Stimulated activated CD4-positive, alpha-beta T cell treated with anti-CD3 and anti-CD28 coated beads, Interleukin-15, amount 100 ng/mL, for 48 hours (primary cell): ENCODE measurements at regions not wholly inside any gene's neighbourhood (a gene's known extent, or its start where the extent isn't known, plus 50 kb on each side); places are given as distances from the start of the nearest gene placed in this dataset.

Experiments used
- DNase-seq, 2 donors: peaks; one replicate each; pipeline ENCODE4 v3.0.0-alpha.2; 2020; ENCODE audit warnings: low read depth in 2 of 2

DNA sequence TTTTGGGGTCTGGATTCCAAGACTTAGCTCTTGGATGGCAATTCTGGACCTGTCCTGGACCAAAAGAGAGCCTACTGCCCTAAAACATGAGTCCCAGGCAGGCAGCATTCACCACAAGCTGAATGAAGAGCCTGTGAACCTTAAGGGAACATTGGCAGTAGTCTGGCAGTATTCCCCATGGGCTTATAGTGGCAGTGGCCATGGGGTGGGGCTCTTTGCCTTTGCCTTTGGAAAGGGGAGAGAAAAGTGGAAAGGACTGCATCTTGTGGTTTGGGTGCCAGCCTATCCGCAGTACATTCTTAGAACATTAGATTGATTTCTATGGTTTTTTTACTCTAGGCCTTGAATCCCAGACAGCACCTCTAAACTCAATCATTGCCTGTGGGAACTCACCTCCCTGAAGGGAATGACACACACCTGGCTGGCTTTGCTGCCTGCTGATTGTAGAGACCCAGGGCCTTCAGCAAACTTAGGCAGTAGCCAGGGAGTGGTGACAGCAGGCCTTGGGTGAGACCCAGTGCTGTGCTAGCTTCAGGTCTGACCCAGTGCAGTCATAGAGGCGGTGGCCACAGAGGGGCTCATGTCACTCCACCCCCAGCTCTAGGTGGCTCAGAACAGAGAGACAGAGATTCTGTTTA lies 216.3 kb downstream of the CETN3 start:
- no peak for DNase-seq

DNA sequence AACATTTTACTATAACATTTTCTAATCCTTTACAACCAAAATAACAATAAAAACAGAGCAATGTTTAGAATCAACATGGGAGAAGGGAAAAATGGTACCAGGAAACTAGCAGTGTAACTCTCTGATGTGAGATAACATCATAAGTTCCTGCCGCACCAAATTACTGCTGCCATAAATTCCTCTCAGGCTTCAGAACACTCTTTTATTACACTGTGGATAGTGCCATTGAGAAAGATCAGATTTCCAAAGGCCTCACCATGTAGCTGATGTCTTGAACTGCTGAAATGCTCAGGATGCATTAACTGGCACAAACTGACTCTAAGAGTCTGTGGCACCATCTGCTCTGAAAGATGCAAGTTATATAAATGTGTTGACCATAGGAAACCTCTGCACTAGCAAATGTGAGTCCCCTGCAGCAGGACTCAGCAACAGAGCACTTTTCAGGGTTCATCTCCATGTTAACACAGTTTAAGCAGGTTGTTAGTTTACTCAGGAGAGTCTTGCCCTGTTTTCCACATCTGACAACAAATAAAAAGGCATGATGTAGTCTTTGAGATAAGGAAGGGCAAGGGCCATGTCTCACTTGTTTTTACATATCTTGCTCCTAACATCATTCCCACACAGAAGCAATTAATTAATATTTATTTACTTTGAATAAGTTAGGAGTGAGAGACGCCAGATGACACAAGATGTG lies 218.1 kb downstream of the CETN3 start:
- no peak for DNase-seq

DNA sequence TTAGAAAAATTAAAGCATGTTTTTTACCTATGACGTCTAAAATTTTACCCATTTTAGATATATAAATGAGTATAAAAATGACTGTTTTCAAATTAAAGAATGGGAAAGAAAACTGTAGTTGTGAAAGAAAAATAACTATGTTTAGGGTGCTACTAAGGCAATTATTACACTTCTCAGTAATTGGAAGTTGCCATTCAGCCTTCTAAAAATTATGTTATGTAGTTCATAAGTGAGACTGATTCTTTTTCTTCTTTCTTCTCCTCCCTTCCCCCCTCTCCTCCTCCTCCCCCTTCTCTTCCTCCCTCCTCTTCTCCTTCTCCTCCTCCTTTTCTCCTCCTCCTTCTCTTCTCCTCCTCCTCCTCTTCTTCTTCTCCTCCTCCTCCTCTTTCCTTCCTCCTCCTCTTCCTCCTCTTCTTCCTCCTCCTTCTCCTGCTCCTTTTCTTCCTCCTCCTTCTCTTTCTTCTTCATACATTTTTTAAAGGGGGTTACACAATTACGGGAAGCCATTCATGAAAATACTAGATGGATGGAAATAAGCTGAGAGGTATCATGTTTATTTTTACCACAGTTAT lies 223.6 kb downstream of the CETN3 start:
- DNase-seq: no peak

DNA sequence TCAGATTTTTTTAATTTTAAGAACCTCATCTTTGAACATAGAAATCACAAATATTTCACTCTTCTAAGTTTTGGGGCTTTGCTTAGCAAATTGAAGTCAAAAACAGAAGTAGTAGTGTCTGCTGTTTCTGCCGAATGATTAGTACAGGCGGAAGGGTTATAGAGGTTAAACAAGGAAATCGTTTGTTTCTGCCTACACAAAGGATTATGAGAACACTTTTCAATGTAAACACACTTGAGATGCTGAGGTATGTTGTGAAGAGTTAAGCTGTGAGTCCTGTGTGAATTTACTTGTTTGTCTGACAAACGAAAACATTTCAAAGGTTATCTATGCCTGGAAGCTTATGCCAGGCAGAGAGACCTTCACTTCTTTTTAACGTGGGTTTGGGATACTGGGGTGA lies 224.8 kb downstream of the CETN3 start:
- DNase-seq: no peak

DNA sequence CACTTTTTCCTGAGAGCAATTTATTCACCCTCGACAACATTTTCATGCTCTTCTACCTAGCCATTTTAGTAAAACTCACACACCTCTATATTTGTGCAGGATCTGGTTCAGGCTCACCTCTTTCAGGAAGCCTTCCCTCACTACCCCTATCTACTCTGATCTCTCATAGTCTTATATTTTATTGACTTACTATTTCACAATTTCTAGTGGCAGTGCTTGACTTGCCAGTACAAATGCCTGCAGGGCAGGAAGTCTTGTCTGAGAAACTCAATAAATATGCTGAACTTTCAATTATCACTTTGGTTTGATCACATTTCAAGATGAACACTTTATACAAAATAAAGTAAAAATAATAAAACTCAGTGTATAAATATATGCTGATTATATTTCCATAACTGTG lies 226.8 kb downstream of the CETN3 start:
- DNase-seq: no peak

DNA sequence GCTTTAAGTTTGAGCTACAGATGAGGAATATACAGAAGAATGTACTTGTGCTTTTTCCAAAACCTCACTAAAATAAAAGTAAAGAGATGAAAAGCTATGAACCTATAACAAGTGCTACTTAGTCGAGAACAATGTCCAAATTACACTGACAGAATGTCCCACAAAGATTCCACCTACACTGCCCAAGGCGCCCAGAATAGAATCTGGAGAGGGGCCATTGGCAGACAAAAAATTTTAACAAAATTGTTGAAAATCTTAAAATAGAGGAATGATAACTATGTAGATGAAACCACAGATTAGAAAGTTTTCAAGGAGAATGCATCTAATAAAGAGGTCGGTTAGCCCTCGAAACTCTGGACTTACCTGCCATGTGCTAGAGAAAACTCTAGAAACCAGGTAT lies 235.3 kb downstream of the CETN3 start:
- DNase-seq: no peak

DNA sequence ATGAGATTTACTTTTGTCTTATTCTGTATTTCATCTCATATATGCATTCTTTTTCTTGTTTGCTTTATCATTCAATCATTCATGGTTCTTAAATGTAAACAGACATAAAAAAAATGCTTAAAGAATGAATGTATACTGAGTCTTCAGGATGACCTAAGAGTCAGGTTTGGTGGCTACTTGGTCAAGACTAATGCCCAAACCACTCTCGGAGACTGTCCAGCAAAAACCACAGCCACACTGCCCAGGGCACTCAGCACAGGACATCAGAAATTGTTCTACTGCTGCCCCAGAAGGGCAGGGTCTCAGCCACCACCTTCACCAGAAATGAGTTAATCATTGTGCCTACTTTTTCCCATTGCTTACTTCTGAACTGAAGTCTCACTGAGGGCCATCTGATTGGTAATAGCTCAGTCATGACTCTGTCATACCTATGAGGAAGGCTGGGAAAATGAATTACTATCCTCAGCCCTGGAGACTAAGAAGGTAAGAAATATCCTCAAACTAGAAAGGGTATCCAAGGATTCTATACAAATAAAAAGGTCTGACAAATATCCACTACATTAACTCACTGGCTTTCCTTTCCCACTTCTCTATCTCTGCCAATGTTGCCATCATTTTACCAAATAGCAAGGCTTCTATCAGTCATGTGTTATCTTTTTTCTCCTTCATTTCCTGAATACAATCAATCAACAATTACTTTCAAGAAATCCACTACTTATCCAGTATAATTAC lies 236.1 kb downstream of the CETN3 start:
- no peak for DNase-seq

DNA sequence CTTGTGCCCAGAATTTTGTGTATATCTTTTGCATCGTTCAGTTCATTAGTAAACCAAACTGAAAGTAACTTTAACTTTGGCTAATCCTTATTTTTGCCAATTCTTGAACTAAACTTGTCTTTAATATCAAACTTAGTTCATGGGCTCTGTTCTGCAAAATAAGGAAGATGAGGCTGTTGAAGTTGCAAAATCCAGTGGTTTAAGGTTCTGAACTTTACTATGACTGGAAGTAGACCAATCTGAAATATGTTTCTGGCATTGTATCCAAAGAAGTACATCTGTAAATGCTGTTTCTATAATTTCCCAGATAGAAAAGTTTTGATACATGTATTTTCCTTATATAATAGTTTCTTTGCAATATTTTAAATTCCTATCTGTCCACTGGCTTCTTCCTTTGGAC lies 238.1 kb downstream of the CETN3 start:
- no peak for DNase-seq

DNA sequence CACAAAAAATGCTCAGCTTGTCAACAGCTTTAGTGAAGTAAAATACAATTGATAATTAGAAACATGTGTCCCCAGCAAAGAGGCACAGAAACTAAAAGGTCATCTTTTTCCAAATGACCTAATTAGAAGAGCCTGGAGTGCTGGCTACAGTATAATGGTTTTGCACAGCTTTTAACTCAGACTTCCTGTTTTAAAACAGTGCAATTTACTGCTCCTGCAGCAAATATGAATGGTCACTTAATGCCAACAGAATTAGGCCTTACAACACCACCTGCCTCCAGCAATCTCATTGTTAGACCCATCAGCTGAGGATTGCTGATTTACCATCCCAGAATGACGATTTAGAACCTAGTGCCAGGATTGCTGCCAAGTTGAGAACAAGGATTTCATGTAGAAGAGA lies 239.3 kb downstream of the CETN3 start:
- no peak for DNase-seq

DNA sequence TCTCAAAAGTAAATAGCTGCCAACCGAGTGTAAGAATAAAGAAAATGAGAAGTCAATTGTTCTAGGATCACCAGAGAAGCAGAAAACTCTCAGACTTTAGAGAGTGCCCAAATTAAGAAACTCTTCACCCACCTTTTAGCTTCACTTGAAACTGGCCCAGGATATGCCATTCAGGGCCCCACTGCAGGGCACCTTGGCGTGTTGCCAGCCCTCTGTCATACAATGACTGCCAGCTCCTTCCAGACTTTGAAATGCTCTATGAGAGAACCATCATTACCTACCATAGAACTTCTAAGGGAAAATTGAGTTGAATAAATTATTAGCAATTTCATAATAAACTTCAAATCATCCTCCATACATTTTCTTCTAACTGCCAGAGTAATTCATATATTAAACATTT lies 240.5 kb downstream of the CETN3 start:
- DNase-seq: no peak

DNA sequence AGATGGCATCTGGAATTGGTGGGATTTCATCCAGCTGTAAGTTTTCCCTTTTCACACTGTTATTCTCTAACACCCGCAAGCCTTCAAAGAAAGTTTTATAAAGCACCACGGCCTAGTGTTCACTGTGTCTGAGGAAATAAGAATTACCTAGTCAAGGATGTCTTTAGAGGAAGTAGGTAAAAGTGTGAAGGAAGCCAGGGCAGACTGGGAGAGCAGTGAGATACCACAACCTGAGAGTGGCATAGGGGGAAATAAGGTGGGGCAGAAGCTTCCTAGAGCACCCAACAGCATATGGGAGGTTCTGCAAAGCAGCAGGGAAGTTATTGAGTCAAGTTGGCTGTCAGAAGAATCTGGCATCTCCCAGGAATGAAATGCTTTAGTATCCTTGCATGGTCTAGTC lies 241.2 kb downstream of the CETN3 start:
- DNase-seq: no peak

DNA sequence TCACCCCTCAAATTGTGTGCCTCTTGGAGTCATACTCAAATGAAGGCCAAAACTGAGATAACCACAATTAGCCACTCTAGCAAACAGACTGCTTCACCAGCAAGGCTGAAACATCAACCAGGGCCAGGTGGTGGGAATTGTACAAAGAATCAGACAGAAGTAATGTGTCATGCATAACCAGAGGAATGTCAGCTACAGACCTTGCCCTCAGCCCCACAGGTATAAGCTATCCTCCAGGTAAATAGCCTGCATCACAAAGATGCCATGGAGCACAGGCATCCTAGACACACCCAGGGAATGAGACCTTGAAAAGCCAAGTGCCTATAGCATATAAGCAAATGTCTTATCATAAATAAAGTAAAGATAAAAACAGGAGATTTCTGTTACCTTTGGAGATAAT lies 242.7 kb downstream of the CETN3 start:
- no peak for DNase-seq

DNA sequence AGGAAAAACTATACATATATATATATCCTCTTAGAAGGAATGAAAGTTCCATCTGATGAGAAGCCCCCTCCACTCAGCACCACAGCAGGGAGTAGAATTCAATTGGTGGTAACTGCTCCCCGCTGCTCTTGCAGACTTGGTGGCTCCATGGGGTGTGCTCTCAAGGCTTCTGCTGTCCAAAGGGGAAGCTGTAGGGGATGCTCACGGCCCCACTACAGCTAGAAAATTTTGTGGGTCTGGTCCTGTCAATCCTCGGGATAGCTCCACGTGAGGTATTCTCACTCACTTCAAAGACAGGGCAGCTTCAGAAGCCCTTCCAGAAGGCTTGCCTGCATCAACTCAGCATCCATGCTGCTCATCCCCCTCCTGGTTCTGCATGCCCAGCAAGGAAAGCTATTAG lies 247.2 kb downstream of the CETN3 start:
- no peak for DNase-seq

DNA sequence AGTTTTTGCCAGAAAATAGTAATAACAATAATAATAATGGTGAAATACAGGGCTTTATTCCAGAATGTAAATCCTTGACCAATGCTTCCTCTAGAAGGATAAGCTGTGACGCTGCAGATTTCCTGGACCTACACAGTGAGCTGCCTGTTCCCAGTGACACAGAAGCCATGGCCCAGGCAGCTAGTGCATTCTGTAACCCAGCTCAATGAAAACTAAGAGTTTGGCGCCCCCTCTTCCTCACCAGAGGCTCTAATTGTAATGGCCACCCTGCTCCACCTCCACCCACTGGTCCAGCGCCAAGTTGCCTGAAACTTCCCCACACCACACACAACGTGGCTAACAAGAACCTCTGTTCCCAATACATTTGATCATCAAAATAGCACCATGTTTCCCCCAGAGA lies 248.1 kb downstream of the CETN3 start:
- no peak for DNase-seq

DNA sequence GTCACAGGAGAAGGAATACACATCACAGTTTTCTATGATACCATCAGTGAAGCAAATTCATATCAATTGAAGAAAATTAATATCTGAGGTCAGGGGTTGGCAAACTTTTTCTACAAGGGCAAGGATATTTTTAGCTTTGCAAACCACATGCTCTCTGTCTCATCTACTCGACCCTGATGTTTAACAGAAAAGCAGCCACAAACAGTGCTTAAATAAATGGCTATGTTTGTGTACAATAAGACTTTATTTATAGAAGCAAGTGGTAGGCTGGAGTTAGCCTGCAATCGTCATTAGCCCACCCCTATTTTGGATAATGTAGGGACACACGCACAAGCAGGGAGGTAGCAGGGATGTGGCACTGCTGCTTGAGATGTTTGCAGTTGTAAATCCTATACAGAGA lies 251.4 kb downstream of the CETN3 start:
- no peak for DNase-seq

DNA sequence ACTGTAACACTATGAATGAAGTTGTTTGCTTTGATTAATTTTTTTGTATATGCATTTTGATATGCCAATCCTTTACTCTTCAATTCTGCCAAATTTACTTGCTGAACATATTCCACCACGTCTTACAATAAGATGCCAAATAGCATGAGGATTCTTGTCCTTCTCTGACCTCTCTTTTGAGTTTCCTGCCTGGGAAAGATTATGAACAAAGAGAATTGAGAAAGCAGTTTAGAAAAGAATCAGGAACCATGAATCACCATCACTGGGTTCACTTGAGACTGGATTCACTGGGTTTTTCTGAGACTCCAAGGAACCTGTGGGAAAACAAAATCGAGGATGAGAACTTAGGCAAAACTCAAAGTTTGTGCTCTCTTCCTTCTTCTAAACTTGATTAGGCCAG lies 256.5 kb downstream of the CETN3 start:
- DNase-seq: no peak

DNA sequence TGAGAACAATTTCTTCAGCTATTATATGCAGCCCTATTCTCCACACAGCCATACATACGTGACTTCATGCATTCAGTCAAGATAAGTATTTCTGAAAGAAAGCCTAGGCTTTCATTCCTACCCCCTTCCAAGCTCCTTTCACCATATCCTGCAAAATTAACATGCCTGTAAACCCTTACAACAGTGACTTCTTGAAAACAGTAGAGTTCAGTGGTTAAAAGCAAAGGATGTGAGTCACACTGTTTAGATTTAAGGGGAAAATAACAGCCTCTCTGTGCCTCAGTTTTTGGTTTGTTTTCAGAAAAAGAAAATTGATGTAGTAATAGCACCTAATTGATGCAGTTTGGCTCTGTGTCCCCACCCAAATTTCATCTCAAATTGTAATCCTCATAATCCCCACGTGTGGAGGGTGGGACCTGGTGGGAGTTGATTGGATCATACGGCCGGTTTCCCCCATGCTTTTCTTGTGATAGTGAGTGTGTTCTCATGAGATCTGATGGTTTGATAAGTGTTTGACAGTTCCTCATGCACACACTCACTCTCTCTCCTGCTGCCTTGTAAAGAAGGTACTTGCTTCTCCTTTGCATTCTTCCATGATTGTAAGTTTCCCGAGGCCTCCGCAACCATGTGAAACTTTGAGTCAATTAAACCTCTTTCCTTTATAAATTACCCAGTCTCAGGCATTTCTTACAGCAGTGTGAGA lies 264.8 kb downstream of the CETN3 start:
- DNase-seq: no peak

DNA sequence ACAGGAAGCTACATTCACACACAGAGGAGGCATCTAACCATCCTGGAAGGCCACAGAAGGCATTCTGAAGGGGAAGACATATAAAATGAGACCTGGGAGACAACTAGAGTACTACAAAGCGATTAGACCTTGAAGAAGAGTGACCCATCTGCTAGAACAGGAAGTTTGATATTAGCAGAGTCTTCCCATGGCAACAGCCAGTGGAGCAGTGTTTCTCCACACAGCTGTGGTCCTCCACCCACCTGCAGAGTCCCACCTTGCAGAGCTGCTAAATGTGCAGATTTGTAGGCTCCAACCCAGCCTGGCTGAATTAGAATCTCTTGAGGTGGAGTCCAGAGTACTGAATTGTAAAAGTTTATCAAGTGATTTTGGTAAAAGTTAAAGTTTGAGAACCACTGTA lies 267.0 kb downstream of the CETN3 start:
- no peak for DNase-seq

DNA sequence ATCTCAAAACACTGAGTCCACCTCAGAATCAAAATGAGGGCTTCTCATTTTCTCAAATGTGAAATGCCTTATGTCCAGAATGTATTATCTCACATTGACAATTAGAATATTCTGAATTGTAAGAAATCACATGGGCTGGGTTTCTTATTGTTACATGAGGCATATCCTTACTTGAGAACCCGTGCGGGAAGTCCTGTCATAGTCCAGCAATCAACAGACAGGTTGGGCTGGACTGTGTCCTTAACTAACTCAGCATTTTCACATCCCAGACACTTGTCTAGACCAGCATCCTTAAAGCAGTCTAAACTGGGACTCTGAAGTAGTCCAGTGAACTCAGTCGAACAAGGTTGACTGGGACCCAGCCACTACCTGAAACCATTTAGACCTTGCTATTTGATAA lies 267.6 kb downstream of the CETN3 start:
- DNase-seq: no peak

DNA sequence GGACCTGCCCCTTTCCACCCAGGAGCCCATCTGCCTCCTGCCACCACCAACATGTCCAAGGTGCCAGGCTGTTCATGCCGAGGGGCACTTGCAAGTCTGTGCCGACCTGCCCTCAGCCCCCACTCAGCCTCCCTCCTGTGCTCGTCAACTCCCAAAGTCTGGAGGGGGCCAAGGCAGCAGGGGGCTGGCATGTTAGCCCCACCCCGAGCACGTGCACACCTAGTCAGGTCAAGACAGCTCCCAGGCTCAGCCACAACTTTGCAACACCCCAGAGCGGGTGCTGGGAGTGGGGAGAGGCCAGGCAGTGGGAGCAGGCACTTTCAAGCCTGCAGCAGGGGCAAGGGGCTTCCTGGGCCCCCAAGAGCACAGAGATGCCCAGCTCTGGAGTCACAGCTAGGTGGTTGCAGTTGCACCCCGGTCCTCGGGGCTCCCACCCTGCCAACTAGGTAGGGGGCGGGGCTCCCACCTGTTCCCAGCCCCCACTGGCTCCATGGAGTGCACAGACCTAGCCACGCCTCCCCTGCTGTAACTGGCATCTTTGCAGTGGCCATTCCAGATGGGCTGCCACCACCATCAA lies 272.5 kb downstream of the CETN3 start:
- no peak for DNase-seq

DNA sequence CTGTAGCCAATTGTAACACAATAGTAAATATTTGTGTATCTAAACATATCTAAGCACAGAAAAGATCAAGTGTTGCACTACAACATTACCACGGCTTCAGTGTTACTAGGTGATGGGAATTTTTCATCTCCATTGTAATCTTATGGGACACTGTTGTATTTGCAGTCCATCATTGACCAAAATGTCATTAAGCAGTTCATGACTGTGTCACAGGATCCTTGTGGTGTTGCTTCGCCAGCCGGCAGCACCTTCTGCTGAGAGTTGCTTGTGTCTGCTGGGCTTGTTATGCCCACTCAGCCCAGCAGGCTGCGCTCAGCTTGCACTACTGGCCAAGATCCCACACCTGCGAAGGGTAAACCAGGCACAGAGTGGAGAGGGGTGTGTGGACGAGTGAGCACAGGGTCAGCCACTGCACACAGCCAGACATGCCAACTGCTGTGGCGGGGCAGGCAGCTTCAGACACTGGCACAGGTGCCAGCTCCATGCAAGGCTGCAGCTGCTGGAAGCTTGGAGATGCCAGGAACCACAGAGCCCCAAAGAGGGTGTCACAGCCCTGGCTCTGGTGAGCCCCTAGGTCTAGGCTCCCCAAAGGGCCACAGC lies 273.7 kb downstream of the CETN3 start:
- no peak for DNase-seq

DNA sequence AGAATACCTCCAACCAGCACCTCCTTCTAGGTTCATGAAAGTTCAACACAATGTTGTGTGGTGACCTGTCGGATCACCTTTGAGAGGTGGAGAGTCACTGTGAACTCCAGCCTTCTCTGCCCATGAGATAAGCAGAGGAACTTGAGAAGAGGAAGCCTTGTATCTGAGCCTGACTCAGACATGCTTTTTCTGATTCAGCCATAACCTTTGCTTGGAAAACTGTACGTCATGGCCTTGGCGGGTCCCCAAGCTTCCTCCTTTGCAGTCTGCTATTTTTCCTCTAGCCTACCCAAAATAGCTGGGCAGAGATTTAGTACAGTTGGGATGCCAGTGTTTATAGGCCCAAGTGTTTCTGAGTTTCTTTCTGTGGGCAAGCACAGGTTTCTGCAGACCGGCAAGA lies 274.7 kb downstream of the CETN3 start:
- no peak for DNase-seq
